ENCODE measurements at regions not wholly inside any gene's neighbourhood (a gene's known extent, or its start where the extent isn't known, plus 50 kb on each side); places are given as distances from the start of the nearest gene placed in this dataset.

- DNase-seq (ENCODE audit: low spot score), result no peak
These were observed 517.7 kb upstream of the MYT1L start for GRCh38 chr2:2848621-2849333.

- no peak for DNase-seq (ENCODE audit: low spot score)
These were observed 517.1 kb upstream of the MYT1L start for GRCh38 chr2:2848198-2848597.

GRCh38 chr2:2847209-2847676 lies 516.2 kb upstream of the MYT1L start:
- no peak for DNase-seq (ENCODE audit: low spot score)

- DNase-seq (ENCODE audit: low spot score), result no peak
These were observed 515.5 kb upstream of the MYT1L start for GRCh38 chr2:2846332-2847208.

GRCh38 chr2:2845806-2846315 lies 514.8 kb upstream of the MYT1L start:
- no peak for DNase-seq (ENCODE audit: low spot score)

GRCh38 chr2:2845267-2845666 lies 514.2 kb upstream of the MYT1L start:
- no peak for DNase-seq (ENCODE audit: low spot score)

- no peak for DNase-seq (ENCODE audit: low spot score)
These were observed 513.0 kb upstream of the MYT1L start for GRCh38 chr2:2843969-2844548.

GRCh38 chr2:2842466-2842865 lies 511.4 kb upstream of the MYT1L start:
- DNase-seq (ENCODE audit: low spot score), result no peak

- DNase-seq (ENCODE audit: low spot score), result no peak
These were observed 509.7 kb upstream of the MYT1L start for GRCh38 chr2:2840681-2841300.

GRCh38 chr2:2839782-2840531 lies 508.9 kb upstream of the MYT1L start:
- no peak for DNase-seq (ENCODE audit: low spot score)

- no peak for DNase-seq (ENCODE audit: low spot score)
These were observed 508.3 kb upstream of the MYT1L start for GRCh38 chr2:2839393-2839781.

- DNase-seq (ENCODE audit: low spot score), result no peak
These were observed 507.4 kb upstream of the MYT1L start for GRCh38 chr2:2838548-2838845.

GRCh38 chr2:2837746-2838547 lies 506.9 kb upstream of the MYT1L start:
- DNase-seq (ENCODE audit: low spot score), result no peak

- no peak for DNase-seq (ENCODE audit: low spot score)
These were observed 505.4 kb upstream of the MYT1L start for GRCh38 chr2:2836343-2837070.

- DNase-seq (ENCODE audit: low spot score), result no peak
These were observed 503.6 kb upstream of the MYT1L start for GRCh38 chr2:2834516-2835254.

- DNase-seq (ENCODE audit: low spot score), result no peak
These were observed 503.0 kb upstream of the MYT1L start for GRCh38 chr2:2834105-2834504.

GRCh38 chr2:2832657-2833056 lies 501.6 kb upstream of the MYT1L start:
- no peak for DNase-seq (ENCODE audit: low spot score)

- no peak for DNase-seq (ENCODE audit: low spot score)
These were observed 500.6 kb upstream of the MYT1L start for GRCh38 chr2:2831633-2832032.

- DNase-seq (ENCODE audit: low spot score), result no peak
These were observed 499.5 kb upstream of the MYT1L start for GRCh38 chr2:2830576-2830975.

Measured in CD4-positive, alpha-beta T cell treated with Interleukin-15 for 4 hours (primary cell).